NCI-H345 treated with DMSO at 0.1 percent for 48 hours (cell line): ENCODE measurements at regions not wholly inside any gene's neighbourhood (a gene's known extent, or its start where the extent isn't known, plus 50 kb on each side); places are given as distances from the start of the nearest gene placed in this dataset.
A peak's percentile ranks its signal among the peaks of the same experiment; 100 is the strongest.

ENCODE experiments used
- DNase-seq: peaks from one replicate; lab custom pipeline; 2025; ENCODE audit not compliant: unreplicated experiment; lab: John Stamatoyannopoulos, UW

DNA sequence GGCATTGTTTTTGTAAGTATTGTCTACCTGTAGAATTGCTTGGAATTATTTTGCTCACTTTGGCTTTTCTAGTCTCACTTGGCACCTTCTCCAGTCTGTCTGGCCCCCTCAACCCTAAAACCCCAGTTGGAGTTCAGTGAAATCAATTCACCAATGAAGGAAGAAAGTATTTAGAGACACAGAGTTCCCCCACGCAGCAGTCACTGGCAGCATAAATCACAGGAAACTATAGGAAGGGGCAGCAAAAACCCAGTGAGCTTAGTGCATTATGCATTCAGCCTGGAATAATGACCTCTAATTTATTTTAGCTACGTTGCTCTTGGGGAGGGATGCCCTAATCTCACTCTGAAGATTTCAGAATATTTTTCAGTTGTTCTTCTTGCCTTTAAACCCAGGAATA lies 204.7 kb upstream of the BLID start:
- DNase-seq, result no peak

DNA sequence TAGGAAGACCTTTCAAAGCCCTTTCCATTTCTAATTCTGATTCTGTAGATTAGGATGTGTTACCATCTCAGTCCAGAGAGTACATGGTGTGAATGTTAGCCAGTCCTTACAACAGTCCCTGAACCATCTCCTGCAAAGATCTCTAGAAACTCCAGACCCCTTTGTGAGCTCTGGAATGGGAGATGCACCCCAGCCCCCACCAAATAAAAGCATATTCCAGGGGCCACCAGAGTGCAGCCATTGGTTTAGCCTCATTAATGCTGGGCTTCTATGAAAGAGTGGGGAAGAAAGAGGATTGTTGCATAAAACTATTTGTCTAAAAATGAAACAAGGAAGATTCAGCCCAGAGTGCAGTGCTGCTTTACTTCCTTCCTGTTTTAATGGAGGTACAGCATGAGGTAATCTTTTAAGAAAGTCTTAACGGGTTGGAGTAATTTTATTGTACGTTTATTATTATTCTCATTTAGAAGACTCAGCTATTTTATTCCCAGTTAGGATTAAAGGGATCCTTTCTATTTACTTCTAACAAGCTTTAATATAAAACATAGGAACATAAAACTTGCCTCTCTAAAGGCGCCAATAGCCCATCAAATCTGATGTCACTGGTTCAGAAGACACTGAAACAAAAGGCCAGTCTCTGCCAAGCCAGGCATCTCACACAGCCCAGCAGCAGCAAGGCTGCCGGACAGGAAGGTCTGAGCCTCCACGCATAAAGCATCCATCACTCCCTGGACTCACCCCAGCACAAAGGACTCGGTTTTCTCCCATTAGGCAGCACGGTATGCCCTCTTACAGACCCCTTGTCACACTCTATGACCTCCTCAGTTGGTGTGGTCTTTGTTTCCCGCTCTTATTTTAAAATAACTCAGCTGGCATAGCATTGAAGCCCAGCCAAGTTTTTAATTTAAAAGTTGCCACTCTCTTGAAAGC lies 203.9 kb upstream of the BLID start:
- no peak for DNase-seq

DNA sequence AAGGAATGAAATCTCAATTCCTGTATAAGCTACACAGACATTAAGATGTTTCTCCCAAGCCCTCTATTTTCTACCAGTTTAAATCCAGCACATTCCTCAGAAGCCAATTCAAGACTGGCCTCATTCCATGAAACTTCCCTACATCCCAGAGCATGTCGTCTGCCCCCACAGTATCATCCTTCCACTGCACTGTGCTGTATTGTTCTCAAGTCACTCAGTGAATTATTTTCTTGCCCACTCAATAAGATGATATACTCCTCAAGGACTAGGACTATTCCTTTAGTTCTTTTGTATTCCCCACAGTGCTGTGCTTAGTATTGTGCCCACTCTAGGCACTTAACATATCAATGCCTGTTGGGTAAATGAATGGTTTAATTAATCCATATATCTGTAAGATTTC lies 203.1 kb upstream of the BLID start:
- DNase-seq, result no peak

DNA sequence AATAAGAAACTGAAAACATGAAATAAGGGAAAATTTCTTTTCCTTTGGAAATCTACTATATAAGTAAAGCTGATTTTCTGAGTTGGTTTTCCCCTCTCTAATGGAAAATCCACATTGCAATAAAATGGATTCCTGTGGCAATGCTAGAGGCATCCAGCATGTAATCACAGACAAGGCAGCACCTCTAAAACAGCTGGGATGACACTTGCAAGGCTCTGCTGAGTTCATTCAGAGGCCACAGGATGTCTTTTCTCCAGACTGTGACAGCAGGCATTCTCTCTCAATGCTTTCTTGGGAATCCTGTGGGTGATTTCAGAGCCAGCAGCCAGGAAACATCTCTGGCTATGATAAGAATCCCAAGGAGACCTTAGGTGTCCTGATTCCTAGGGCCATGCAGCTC lies 201.3 kb upstream of the BLID start:
- no peak for DNase-seq

- DNase-seq, result no peak
Observed at GRCh38 chr11:122313581-122313980, 197.6 kb upstream of the BLID start.

DNA sequence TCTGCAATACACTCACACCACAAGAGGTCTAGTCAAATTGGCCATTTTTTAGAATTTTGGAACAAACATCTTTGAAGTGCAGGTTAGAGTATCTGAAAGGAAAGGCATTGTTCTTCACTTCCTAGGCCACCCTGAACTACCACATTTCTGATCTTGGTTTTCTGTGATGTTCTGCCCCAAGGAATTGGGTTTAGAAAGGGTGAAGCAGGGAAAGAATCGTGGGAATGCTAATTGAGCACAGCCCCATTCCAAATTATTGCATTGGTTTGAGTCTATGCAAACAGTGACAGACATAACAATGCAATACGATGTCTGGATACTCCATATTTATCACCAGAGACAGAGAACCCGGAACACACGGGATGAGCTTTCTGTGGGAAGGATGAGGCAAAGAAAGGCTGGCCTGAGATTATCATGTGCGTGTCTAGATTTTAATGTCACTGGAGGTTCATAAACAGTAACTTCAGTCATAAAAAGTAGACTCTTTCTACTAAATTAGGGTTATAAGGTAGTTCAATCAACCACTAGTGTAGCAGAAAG lies 195.3 kb upstream of the BLID start:
- DNase-seq, result no peak

DNA sequence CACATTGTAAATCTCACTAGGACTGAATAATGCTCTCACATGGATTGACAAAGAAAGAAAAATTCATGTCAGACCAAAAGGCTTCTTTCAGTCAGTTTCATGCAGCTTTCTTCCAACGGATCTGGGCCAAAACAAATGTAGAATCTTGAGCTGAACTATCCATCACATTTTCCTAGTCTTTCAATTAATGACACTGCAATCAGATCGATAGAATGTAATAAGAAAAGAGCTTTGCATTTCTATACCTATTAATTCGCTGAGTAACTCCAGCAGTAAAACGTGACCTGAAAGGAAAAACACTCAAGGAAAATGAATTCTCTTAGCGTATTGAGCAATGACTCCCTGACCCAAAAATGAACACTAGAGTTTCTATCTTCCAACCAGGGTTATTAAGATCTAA lies 194.8 kb upstream of the BLID start:
- DNase-seq, result no peak

DNA sequence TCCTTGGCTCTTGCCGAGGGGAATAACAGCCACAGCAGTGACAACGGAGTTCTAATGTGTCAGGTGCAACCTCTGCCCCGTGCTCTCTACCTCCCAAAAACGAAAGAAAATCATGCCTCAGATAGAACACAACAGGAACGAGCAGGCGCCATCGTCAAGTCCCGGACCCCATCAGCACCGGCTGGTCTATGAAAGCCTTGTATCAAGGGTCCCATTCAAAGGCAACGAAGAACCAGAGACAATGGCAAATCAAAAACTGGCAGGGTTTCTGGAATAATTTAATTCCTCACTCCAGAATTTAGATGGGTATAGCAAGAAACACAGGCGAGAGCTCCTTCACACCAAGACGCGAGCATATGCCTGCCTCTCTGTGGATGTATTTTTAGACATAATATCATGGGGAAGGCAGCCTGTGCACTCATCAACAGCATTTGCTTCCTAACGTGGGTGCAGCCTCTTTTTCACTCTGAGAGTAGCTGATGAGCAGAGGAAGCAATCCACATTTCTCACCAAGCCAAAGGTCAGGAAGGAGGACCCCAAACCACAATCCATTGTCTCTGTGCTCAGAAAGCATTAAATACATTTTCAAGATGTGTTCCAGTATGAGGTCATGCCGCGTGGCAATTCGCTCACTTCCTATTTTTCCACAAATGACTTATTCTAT lies 193.4 kb upstream of the BLID start:
- no peak for DNase-seq

GRCh38 chr11:122308226-122308625 lies 192.2 kb upstream of the BLID start:
- DNase-seq, result no peak

- no peak for DNase-seq
Observed at GRCh38 chr11:122307476-122308035, 191.5 kb upstream of the BLID start.

DNA sequence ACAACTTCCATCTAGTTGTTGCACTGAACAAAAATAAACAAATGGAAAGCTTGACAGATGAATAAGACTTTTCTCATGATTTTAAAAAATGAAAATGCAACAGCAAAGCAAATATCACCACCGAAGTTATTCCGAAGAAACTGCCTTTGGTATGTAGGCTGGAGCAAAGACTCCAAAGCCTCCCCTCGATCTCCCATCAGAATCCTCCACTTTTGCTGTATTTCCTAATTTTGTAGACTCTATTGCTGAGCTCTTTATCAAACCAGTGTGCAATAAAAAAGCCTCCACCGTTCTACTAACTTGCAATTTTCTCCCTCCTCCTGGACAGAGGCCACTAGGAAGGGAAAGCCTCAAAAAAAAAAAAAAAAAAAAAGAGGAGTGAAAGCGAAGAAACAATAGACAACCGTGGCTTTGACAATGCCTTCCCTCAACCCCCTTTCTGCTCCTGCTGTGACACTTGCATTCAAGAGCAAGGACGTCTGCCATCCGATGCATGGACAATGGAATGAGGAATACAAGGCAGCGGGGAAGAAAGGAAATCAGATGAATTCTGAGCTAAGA lies 190.9 kb upstream of the BLID start:
- no peak for DNase-seq

DNA sequence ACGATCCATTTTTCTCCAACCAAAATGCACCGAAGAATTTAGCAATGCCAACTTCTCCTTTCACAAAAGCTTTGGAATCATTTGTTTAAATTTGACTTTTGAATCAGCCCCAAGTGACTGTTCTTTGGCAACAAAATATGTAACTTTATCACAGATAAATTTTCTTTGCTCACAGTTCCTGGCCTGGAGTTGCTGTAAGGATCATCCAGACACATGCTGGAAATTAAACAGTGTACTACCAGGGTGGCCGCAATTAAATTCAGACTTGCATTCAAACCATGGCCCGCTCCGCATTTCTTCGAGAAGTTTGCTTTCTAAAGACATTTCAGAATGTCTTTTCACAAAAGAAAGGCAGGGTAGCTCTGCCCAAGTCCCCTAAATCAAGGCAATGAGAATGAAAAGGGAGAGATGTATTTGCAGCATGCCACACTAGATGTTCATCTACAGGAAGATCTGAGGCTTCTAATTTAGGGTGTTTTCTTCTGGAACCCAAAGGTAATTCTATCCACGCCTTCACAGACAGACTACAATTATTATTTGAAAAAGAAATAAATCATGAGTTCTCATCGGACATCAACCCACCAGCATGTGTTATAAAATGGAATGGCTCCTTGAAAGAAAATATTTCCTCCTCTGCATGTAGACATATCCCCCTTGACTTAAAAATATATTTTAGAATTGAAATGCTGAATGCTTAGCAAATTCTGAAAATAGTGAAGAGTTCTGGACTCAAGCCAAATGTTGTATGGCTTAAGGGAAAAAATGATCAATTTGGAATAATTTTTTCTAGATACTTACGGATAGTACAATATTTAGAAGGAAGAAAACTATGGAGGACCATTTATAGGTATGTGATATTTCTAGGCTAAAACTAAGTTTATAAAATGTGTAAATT lies 189.7 kb upstream of the BLID start:
- DNase-seq, result no peak

GRCh38 chr11:122304973-122305372 lies 189.0 kb upstream of the BLID start:
- DNase-seq, result no peak

GRCh38 chr11:122304306-122304705 lies 188.3 kb upstream of the BLID start:
- no peak for DNase-seq

GRCh38 chr11:122294041-122294440 lies 178.0 kb upstream of the BLID start:
- DNase-seq, result no peak

GRCh38 chr11:122293296-122294023 lies 177.4 kb upstream of the BLID start:
- no peak for DNase-seq

DNA sequence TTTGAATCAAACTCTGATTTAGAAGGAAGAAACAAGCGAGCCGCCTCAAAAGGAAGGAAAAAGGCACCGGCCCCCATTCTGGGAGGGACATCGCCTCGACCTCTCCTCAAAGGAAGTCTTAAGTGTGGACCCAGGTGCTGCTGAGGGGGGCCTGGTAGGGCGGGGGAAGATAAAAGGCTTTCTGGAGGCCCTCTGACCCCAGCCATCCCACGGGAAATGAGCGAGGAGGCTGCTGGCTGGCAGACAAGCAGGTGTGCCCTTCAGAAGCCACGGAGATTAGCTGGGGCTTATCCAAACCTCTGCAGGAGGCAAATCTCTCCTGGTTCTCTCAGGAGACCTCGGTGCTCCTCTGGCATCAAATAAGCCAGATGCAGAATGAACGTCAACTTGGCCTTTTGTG lies 171.4 kb upstream of the BLID start:
- peak; percentile 27 for DNase-seq

- DNase-seq, result no peak
Observed at GRCh38 chr11:122285070-122285988, 169.3 kb upstream of the BLID start.

DNA sequence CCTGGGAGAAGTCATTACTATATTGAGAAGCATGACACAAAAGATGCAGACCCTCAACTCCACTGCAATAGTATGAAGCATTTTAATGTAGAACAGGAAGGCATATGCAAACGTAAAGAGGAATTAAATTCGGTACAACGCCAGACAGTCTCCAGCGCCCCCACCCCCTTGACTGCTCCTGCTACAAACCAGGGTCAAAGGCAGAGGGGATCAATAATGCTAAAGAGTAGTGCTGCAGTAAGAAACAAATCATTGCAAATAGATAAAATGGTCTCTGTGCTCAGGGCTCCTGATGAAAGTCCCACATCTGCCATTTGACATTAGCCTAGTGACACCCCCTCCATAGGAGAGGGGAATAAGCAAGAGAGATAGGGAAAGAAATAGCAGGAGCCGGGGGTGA lies 164.9 kb upstream of the BLID start:
- DNase-seq, result no peak
